ENCODE measurements at regions not wholly inside any gene's neighbourhood (a gene's known extent, or its start where the extent isn't known, plus 50 kb on each side); places are given as distances from the start of the nearest gene placed in this dataset.

GRCh38 chr1:166282391-166283137, 115.8 kb upstream of the FAM78B start:
- Histone ChIP-seq H4K8ac (ENCODE audit: low read depth, low read length) (no peak overlapping the region), H3K9ac (ENCODE audit: low read length) (no peak overlapping the region), H2BK15ac (replicated peaks; ENCODE audit: low read depth) (no peak overlapping the region), H4K5ac (ENCODE audit: low read length) (no peak overlapping the region), H3K56ac (ENCODE audit: low read length) (no peak overlapping the region), H3K27ac (ENCODE audit: low read depth, low read length) (no peak overlapping the region), H2BK5ac (ENCODE audit: low read length) (no peak overlapping the region), H2AK5ac (ENCODE audit: low read length) (no peak overlapping the region), H3K36me3 (ENCODE audit: control insufficient read depth, insufficient read depth, low read length) (no peaks in the 10 kb centered on the region), H3K79me2 (ENCODE audit: control insufficient read depth, insufficient read depth, low read length) (no peaks in the 10 kb centered on the region), H2BK120ac (ENCODE audit: low read depth, low read length) (no peak overlapping the region), H3K4me3 (ENCODE audit: low read length) (no peak overlapping the region), H3K79me1 (ENCODE audit: low read length) (no peaks in the 10 kb centered on the region), H3K27me3 (ENCODE audit: insufficient read depth, low read length, poor library complexity) (no peaks in the 10 kb centered on the region), H3K18ac (ENCODE audit: low read length) (no peak overlapping the region), H3K4me1 (ENCODE audit: control insufficient read depth, low read depth, low read length) (no peaks in the 10 kb centered on the region), H3K4ac (ENCODE audit: low read depth, low read length) (no peak overlapping the region), H3K23ac (ENCODE audit: low read length) (no peak overlapping the region), H3K4me2 (ENCODE audit: low read length) (no peak overlapping the region)
- no CpG with 5 or more reads among the region's 3 CpGs for WGBS (ENCODE audit: extremely low coverage, insufficient coverage, low lambda C conversion rate)
- DNase-seq = no peak

GRCh38 chr1:166283190-166283589, 116.4 kb upstream of the FAM78B start:
- no peak overlapping the region for H4K5ac ChIP-seq (ENCODE audit: low read length)
- no peaks in the 10 kb centered on the region for H3K4me1 ChIP-seq (ENCODE audit: control insufficient read depth, low read depth, low read length)
- no CpG with 5 or more reads among the region's 6 CpGs for WGBS (ENCODE audit: extremely low coverage, insufficient coverage, low lambda C conversion rate)
- H3K4ac ChIP-seq (ENCODE audit: low read depth, low read length) = no peak overlapping the region
- no peaks in the 10 kb centered on the region for H3K27me3 ChIP-seq (ENCODE audit: insufficient read depth, low read length, poor library complexity)
- no peak overlapping the region for H2AK5ac ChIP-seq (ENCODE audit: low read length)
- H3K36me3 ChIP-seq (ENCODE audit: control insufficient read depth, insufficient read depth, low read length) = no peaks in the 10 kb centered on the region
- H3K23ac ChIP-seq (ENCODE audit: low read length) = no peak overlapping the region
- no peak overlapping the region for H2BK5ac ChIP-seq (ENCODE audit: low read length)
- no peak for DNase-seq
- H3K27ac ChIP-seq (ENCODE audit: low read depth, low read length) = no peak overlapping the region
- H3K4me2 ChIP-seq (ENCODE audit: low read length) = no peak overlapping the region
- H3K18ac ChIP-seq (ENCODE audit: low read length) = no peak overlapping the region
- no peak overlapping the region for H3K9ac ChIP-seq (ENCODE audit: low read length)
- no peak overlapping the region for H4K8ac ChIP-seq (ENCODE audit: low read depth, low read length)
- H2BK15ac ChIP-seq (replicated peaks; ENCODE audit: low read depth) = no peak overlapping the region
- no peak overlapping the region for H3K56ac ChIP-seq (ENCODE audit: low read length)
- no peak overlapping the region for H2BK120ac ChIP-seq (ENCODE audit: low read depth, low read length)
- no peak overlapping the region for H3K4me3 ChIP-seq (ENCODE audit: low read length)
- no peaks in the 10 kb centered on the region for H3K79me2 ChIP-seq (ENCODE audit: control insufficient read depth, insufficient read depth, low read length)
- no peaks in the 10 kb centered on the region for H3K79me1 ChIP-seq (ENCODE audit: low read length)

GRCh38 chr1:166283600-166283999, 116.8 kb upstream of the FAM78B start:
- no peak for DNase-seq
- no CpG with 5 or more reads among the region's 5 CpGs for WGBS (ENCODE audit: extremely low coverage, insufficient coverage, low lambda C conversion rate)
- Histone ChIP-seq H2BK15ac (replicated peaks; ENCODE audit: low read depth) (no peak overlapping the region), H3K9ac (ENCODE audit: low read length) (no peak overlapping the region), H3K79me1 (ENCODE audit: low read length) (no peaks in the 10 kb centered on the region), H2BK120ac (ENCODE audit: low read depth, low read length) (no peak overlapping the region), H3K18ac (ENCODE audit: low read length) (no peak overlapping the region), H3K23ac (ENCODE audit: low read length) (no peak overlapping the region), H3K4me3 (ENCODE audit: low read length) (no peak overlapping the region), H3K79me2 (ENCODE audit: control insufficient read depth, insufficient read depth, low read length) (no peaks in the 10 kb centered on the region), H2BK5ac (ENCODE audit: low read length) (no peak overlapping the region), H3K56ac (ENCODE audit: low read length) (no peak overlapping the region), H4K5ac (ENCODE audit: low read length) (no peak overlapping the region), H3K4me2 (ENCODE audit: low read length) (no peak overlapping the region), H3K4ac (ENCODE audit: low read depth, low read length) (no peak overlapping the region), H4K8ac (ENCODE audit: low read depth, low read length) (no peak overlapping the region), H3K27ac (ENCODE audit: low read depth, low read length) (no peak overlapping the region), H3K27me3 (ENCODE audit: insufficient read depth, low read length, poor library complexity) (no peaks in the 10 kb centered on the region), H2AK5ac (ENCODE audit: low read length) (no peak overlapping the region), H3K4me1 (ENCODE audit: control insufficient read depth, low read depth, low read length) (no peaks in the 10 kb centered on the region), H3K36me3 (ENCODE audit: control insufficient read depth, insufficient read depth, low read length) (no peaks in the 10 kb centered on the region)

- Histone ChIP-seq H3K9ac (ENCODE audit: low read length) (no peak overlapping the region), H2AK5ac (ENCODE audit: low read length) (no peak overlapping the region), H3K4me3 (ENCODE audit: low read length) (no peak overlapping the region), H3K36me3 (ENCODE audit: control insufficient read depth, insufficient read depth, low read length) (no peaks in the 10 kb centered on the region), H3K27ac (ENCODE audit: low read depth, low read length) (no peak overlapping the region), H4K8ac (ENCODE audit: low read depth, low read length) (no peak overlapping the region), H3K79me1 (ENCODE audit: low read length) (no peaks in the 10 kb centered on the region), H3K79me2 (ENCODE audit: control insufficient read depth, insufficient read depth, low read length) (no peaks in the 10 kb centered on the region), H3K56ac (ENCODE audit: low read length) (no peak overlapping the region), H3K27me3 (ENCODE audit: insufficient read depth, low read length, poor library complexity) (no peaks in the 10 kb centered on the region), H3K23ac (ENCODE audit: low read length) (no peak overlapping the region), H3K18ac (ENCODE audit: low read length) (no peak overlapping the region), H2BK5ac (ENCODE audit: low read length) (no peak overlapping the region), H3K4me1 (ENCODE audit: control insufficient read depth, low read depth, low read length) (no peaks in the 10 kb centered on the region), H2BK120ac (ENCODE audit: low read depth, low read length) (no peak overlapping the region), H3K4me2 (ENCODE audit: low read length) (no peak overlapping the region), H3K4ac (ENCODE audit: low read depth, low read length) (no peak overlapping the region), H2BK15ac (replicated peaks; ENCODE audit: low read depth) (no peak overlapping the region), H4K5ac (ENCODE audit: low read length) (no peak overlapping the region)
- DNase-seq = no peak
- no CpG with 5 or more reads among the region's 4 CpGs for WGBS (ENCODE audit: extremely low coverage, insufficient coverage, low lambda C conversion rate)
Measured at GRCh38 chr1:166289309-166290050, 122.7 kb upstream of the FAM78B start.

- Histone ChIP-seq H4K8ac (ENCODE audit: low read depth, low read length) (no peak overlapping the region), H3K79me1 (ENCODE audit: low read length) (no peaks in the 10 kb centered on the region), H3K79me2 (ENCODE audit: control insufficient read depth, insufficient read depth, low read length) (no peaks in the 10 kb centered on the region), H3K4me3 (ENCODE audit: low read length) (no peak overlapping the region), H2BK120ac (ENCODE audit: low read depth, low read length) (no peak overlapping the region), H2AK5ac (ENCODE audit: low read length) (no peak overlapping the region), H3K27ac (ENCODE audit: low read depth, low read length) (no peak overlapping the region), H3K23ac (ENCODE audit: low read length) (no peak overlapping the region), H3K36me3 (ENCODE audit: control insufficient read depth, insufficient read depth, low read length) (no peaks in the 10 kb centered on the region), H3K56ac (ENCODE audit: low read length) (no peak overlapping the region), H3K4me2 (ENCODE audit: low read length) (no peak overlapping the region), H4K5ac (ENCODE audit: low read length) (no peak overlapping the region), H3K4ac (ENCODE audit: low read depth, low read length) (no peak overlapping the region), H2BK5ac (ENCODE audit: low read length) (no peak overlapping the region), H3K27me3 (ENCODE audit: insufficient read depth, low read length, poor library complexity) (no peaks in the 10 kb centered on the region), H3K4me1 (ENCODE audit: control insufficient read depth, low read depth, low read length) (no peaks in the 10 kb centered on the region), H3K9ac (ENCODE audit: low read length) (no peak overlapping the region), H3K18ac (ENCODE audit: low read length) (no peak overlapping the region), H2BK15ac (replicated peaks; ENCODE audit: low read depth) (no peak overlapping the region)
- WGBS (ENCODE audit: extremely low coverage, insufficient coverage, low lambda C conversion rate) = no CpG with 5 or more reads among the region's 1 CpG
- no peak for DNase-seq
Measured at GRCh38 chr1:166295656-166296055, 128.9 kb upstream of the FAM78B start.
